ENCODE measurements at regions not wholly inside any gene's neighbourhood (a gene's known extent, or its start where the extent isn't known, plus 50 kb on each side); places are given as distances from the start of the nearest gene placed in this dataset.

DNA sequence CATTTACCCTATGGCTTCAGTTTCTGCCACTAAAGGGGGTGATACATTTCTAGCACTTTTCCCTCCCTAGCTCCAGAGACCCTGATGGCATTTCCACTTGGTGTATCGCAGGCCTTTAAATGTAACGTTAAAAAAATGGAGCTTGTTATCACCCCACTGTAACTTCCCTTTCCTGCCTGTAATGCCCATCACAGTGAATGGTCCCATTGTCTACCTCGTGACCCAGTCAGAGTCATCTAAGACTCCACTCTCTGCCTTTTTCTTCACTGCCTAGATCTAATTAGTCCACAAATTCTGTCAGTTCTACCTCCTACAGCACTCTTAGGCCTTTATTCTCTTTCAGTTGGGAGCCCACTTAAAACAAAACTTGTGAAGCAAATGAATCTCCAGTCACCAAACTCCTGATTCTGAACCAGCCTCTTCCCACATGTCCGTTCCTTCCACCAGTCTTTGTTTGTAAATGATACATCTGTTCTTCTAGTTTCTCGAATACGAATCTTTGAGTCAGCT lies 64.8 kb downstream of the NHLRC3 start:
- TF ChIP-seq YY1 (IDR thresholded peaks at IDR 0.05; ENCODE audit: insufficient read depth, insufficient read length) (no peak), ZNF274 (IDR thresholded peaks at IDR 0.05; ENCODE audit: low read depth, low read length) (no peak), SUZ12 (IDR thresholded peaks at IDR 0.05; ENCODE audit: extremely low read depth, insufficient read depth, insufficient read length) (no peak)
